HFF-Myc (cell line): ENCODE measurements at regions not wholly inside any gene's neighbourhood (a gene's known extent, or its start where the extent isn't known, plus 50 kb on each side); places are given as distances from the start of the nearest gene placed in this dataset.
"Not testable (repeated sequence)": the region's sequence is repeated elsewhere in the genome, so short reads cannot be mapped to it uniquely, and the experiment has no call there.

ENCODE experiments used
- DNase-seq: peaks from one replicate; pipeline ENCODE4 v3.0.0-alpha.2; 2011; ENCODE audit warnings: low read depth; ENCODE audit errors: extremely low read depth
- H3K4me3 ChIP-seq: replicated peaks from 2 replicates; pipeline ENCODE4 v1.5.1; 2011; ENCODE audit warnings: low read depth, mild to moderate bottlenecking, control low read depth, low read length
- CTCF ChIP-seq: IDR thresholded peaks from 2 replicates; pipeline ENCODE4 v1.5.1; 2012; ENCODE audit warnings: mild to moderate bottlenecking, low read depth, low read length, control low read depth; ENCODE audit errors: missing control alignments

- no peak for DNase-seq
- TF ChIP-seq CTCF = no peak
- H3K4me3 ChIP-seq = no peak overlapping the region
Measured at GRCh38 chr6:74420221-74420620, 724.2 kb downstream of the CD109 start.

- no peak overlapping the region for H3K4me3 ChIP-seq
- no peak for DNase-seq
- TF ChIP-seq CTCF = no peak
Measured at GRCh38 chr6:74415056-74415455, 719.1 kb downstream of the CD109 start.

- DNase-seq = peak; percentile 3
- no peak for TF ChIP-seq CTCF
- H3K4me3 ChIP-seq = no peak overlapping the region
Measured at GRCh38 chr6:74410630-74411029, 714.6 kb downstream of the CD109 start.

- no peak overlapping the region for H3K4me3 ChIP-seq
- peak; percentile 54 for DNase-seq
- TF ChIP-seq CTCF = peak; percentile 30
Measured at GRCh38 chr6:74409447-74409846, 713.4 kb downstream of the CD109 start.

- no peak for DNase-seq
Measured at GRCh38 chr6:74408844-74409243, 712.8 kb downstream of the CD109 start.

GRCh38 chr6:74404366-74404765, 708.4 kb downstream of the CD109 start:
- H3K4me3 ChIP-seq = no peak overlapping the region
- DNase-seq = no peak
- TF ChIP-seq CTCF = no peak

More at GRCh38 chr6:74408844-74409243, 712.8 kb downstream of the CD109 start:
- no peak for TF ChIP-seq CTCF
- no peak overlapping the region for H3K4me3 ChIP-seq

- H3K4me3 ChIP-seq = no peak overlapping the region
- TF ChIP-seq CTCF = no peak
- no peak for DNase-seq
Measured at GRCh38 chr6:74402781-74403180, 706.8 kb downstream of the CD109 start.

- not testable (repeated sequence) for H3K4me3 ChIP-seq, DNase-seq
Measured at GRCh38 chr6:74378437-74378836, 682.4 kb downstream of the CD109 start.
